ENCODE measurements at regions not wholly inside any gene's neighbourhood (a gene's known extent, or its start where the extent isn't known, plus 50 kb on each side); places are given as distances from the start of the nearest gene placed in this dataset.
"Not testable (repeated sequence)": the region's sequence is repeated elsewhere in the genome, so short reads cannot be mapped to it uniquely, and the experiment has no call there.

GRCh38 chr13:87255394-87255793, 415.8 kb upstream of the SLITRK5 start:
- no peak for DNase-seq

GRCh38 chr13:87259479-87260083, 411.6 kb upstream of the SLITRK5 start:
- DNase-seq, result no peak

GRCh38 chr13:87274209-87274819, 396.9 kb upstream of the SLITRK5 start:
- DNase-seq, result no peak

- DNase-seq, result no peak
Measured at GRCh38 chr13:87280139-87280538, 391.0 kb upstream of the SLITRK5 start.

GRCh38 chr13:87287721-87288120, 383.4 kb upstream of the SLITRK5 start:
- no peak for DNase-seq

- DNase-seq, result no peak
Measured at GRCh38 chr13:87295636-87296035, 375.5 kb upstream of the SLITRK5 start.

GRCh38 chr13:87302034-87302433, 369.1 kb upstream of the SLITRK5 start:
- no peak for DNase-seq

- no peak for DNase-seq
Measured at GRCh38 chr13:87302931-87303330, 368.2 kb upstream of the SLITRK5 start.

- DNase-seq, result no peak
Measured at GRCh38 chr13:87311165-87311564, 360.0 kb upstream of the SLITRK5 start.

- no peak for DNase-seq
Measured at GRCh38 chr13:87314822-87315221, 356.3 kb upstream of the SLITRK5 start.

GRCh38 chr13:87322386-87322785, 348.8 kb upstream of the SLITRK5 start:
- no peak for DNase-seq

- no peak for DNase-seq
Measured at GRCh38 chr13:87324558-87324957, 346.6 kb upstream of the SLITRK5 start.

- no peak for DNase-seq
Measured at GRCh38 chr13:87331178-87331577, 340.0 kb upstream of the SLITRK5 start.

- no peak for DNase-seq
Measured at GRCh38 chr13:87333599-87333998, 337.6 kb upstream of the SLITRK5 start.

GRCh38 chr13:87334176-87334575, 337.0 kb upstream of the SLITRK5 start:
- no peak for DNase-seq

- not testable (repeated sequence) for DNase-seq
Measured at GRCh38 chr13:87336346-87336889, 334.8 kb upstream of the SLITRK5 start.

- no peak for DNase-seq
Measured at GRCh38 chr13:87344176-87344575, 327.0 kb upstream of the SLITRK5 start.

- no peak for DNase-seq
Measured at GRCh38 chr13:87355451-87355850, 315.7 kb upstream of the SLITRK5 start.

- DNase-seq, result no peak
Measured at GRCh38 chr13:87356314-87356713, 314.9 kb upstream of the SLITRK5 start.

- DNase-seq, result no peak
Measured at GRCh38 chr13:87358319-87358718, 312.9 kb upstream of the SLITRK5 start.

- DNase-seq, result no peak
Measured at GRCh38 chr13:87361216-87361615, 310.0 kb upstream of the SLITRK5 start.

GRCh38 chr13:87368639-87369038, 302.5 kb upstream of the SLITRK5 start:
- no peak for DNase-seq

GRCh38 chr13:87376081-87376480, 295.1 kb upstream of the SLITRK5 start:
- no peak for DNase-seq

GRCh38 chr13:87384099-87384498, 287.1 kb upstream of the SLITRK5 start:
- DNase-seq, result no peak

- no peak for DNase-seq
Measured at GRCh38 chr13:87393358-87393757, 277.8 kb upstream of the SLITRK5 start.

All from right forelimb (tissue), 1 donor.